ENCODE measurements at regions not wholly inside any gene's neighbourhood (a gene's known extent, or its start where the extent isn't known, plus 50 kb on each side); places are given as distances from the start of the nearest gene placed in this dataset.

DNA sequence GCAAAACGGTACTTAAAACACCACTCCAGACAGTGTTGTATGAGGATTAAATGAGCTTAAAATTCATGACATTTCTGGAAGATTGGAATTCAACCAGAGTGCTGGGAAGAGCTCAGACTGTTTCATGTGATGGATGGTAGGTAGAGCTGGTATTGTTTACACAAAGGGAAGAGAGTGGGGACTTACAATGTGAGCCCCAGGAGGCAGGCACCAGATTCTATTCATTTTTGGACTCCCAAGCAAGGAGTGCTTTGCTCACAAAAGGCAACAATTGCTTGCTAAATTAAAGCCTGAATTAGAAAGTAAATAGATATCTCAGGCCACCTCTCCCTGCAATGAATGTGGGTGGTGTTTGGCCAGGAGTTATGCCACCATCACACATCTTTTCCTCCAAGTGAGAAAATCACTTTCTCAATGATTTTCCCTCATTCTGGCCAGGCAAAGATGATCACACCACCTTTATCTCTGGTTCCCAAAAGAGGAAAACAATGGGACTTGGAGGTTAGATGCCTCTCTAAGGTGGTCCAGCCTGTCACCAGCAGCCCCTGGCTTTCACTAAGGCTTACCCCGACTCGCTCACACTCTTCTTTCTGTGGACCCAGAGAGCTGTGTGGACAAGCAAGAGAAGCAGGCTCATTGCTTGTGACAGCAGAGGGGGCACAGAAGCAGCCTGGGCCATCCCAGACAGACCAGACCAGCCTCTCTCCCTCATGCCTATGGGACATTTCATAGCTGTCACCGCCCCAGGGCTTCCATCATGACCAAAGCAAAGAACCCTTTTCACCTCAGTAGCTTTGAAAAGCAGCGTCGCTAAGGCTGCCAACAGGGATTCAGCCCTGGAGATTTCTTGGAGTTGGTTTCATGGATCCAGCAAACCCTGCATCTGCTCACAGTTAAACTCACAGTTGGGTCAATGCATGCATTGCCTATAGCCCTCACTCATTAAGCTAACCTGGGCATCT is 63.5 kb upstream of the DRD2 start:
- no peak for TF ChIP-seq CTCF (IDR thresholded peaks at IDR 0.05; ENCODE audit: low read depth, low read length)
- DNase-seq (ENCODE audit: extremely low read depth, low read depth) = no peak

GRCh38 chr11:113534625-113535024 is 59.4 kb upstream of the DRD2 start:
- no peak for DNase-seq (ENCODE audit: extremely low read depth, low read depth)
- no peak for TF ChIP-seq CTCF (IDR thresholded peaks at IDR 0.05; ENCODE audit: low read depth, low read length)

GRCh38 chr11:113533425-113533698 is 58.2 kb upstream of the DRD2 start:
- TF ChIP-seq CTCF (IDR thresholded peaks at IDR 0.05; ENCODE audit: low read depth, low read length) = no peak
- DNase-seq (ENCODE audit: extremely low read depth, low read depth) = no peak

DNA sequence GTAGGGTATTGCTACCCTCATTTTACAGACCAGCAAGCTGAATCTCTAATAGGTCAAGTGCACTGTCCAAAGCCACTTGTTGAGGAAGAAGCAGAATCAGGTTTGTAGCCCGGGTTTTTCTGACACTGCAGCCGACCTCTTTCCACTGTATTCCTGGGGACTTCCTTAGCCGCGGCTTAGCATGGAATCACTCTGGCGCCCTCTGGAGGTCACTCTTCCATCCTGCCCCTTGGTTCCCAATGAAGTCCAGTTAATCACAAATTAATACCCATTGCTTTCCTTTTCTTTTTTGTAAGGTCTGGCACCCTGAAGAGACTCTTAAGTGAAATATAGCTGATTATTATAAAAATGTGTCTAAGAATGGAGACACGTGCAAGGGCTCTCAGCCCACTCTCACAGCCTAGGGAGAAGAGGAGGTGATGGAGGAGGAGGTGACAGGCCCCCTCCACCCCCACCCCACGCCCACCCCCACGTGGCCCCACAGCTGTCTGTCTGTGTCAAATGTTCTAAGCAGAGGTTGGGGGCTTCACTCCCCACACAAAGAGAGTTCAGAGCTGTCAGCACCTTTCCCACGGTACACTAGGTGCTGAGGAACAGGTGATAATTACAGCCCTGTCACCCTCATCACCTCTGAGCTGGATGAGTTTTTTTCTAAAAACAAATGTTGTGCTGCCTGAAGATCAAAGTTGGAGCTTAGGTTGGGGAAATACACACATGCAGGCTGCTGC is 57.7 kb upstream of the DRD2 start:
- DNase-seq (ENCODE audit: extremely low read depth, low read depth) = peak; percentile 47
- TF ChIP-seq CTCF (IDR thresholded peaks at IDR 0.05; ENCODE audit: low read depth, low read length) = peak; percentile 94

DNA sequence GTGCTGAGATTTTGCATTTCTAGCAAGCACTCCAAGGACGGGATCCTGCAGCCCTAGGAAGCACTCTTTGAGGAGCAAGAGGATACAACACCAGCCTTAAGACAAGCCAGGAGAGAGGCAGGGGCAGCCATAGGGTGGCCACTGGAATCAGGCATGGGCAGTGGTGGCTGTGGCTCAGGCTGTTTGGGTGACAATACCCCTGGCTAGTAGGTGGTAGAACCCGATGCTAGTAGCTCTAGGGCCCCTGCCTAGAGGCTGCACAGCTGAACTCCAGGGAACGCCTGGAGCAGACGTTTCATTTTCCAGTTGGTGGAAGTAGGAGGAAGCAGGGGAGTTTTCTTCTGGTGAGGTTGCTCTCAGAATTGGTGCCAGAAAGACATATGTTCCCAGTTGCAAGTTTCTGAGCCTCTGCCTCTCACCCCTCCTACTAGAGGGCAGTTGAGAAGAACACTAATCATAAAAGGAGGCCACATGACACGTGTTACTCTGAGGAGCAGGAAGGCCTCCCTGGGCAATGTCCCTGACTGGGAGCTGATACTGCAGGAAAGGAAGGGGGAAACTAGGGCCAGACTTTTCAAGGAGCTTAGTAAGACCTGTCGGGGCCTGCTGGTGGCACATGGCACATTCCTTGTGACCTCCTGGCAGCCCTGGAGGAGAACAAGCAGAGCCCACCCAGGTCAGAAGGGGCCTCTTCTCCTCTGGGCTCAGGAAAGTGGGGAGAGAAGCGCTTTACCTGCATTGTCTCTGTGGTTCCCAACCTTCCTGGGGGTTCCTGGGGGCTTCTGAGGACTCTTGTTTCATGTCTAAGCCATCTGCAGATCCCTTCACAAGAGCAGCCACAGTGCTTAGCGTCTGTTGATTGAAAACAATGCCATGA is 56.6 kb upstream of the DRD2 start:
- TF ChIP-seq CTCF (IDR thresholded peaks at IDR 0.05; ENCODE audit: low read depth, low read length) = no peak
- DNase-seq (ENCODE audit: extremely low read depth, low read depth) = no peak

GRCh38 chr11:113531083-113531482 is 55.9 kb upstream of the DRD2 start:
- TF ChIP-seq CTCF (IDR thresholded peaks at IDR 0.05; ENCODE audit: low read depth, low read length) = no peak
- no peak for DNase-seq (ENCODE audit: extremely low read depth, low read depth)

Measured in AG09319 (cell line).